SK-N-MC (cell line): ENCODE measurements at regions not wholly inside any gene's neighbourhood (a gene's known extent, or its start where the extent isn't known, plus 50 kb on each side); places are given as distances from the start of the nearest gene placed in this dataset.

Experiments
- EZH2 ChIP-seq: fragments of 200-600 bp; sonication (generic); IDR thresholded peaks from one replicate; pipeline ENCODE4 v1.6.1; 2017; ENCODE audit warnings: antibody characterized with exemption
- POLR2AphosphoS5 ChIP-seq: IDR thresholded peaks from 2 replicates; pipeline ENCODE4 v1.6.1; 2012; ENCODE audit warnings: mild to moderate bottlenecking, low read depth, low read length, borderline replicate concordance

- no peak for TF ChIP-seq EZH2
- TF ChIP-seq POLR2AphosphoS5 = no peak
Measured at GRCh38 chr3:89762405-89762804, 655.0 kb downstream of the EPHA3 start.
